ENCODE measurements at regions not wholly inside any gene's neighbourhood (a gene's known extent, or its start where the extent isn't known, plus 50 kb on each side); places are given as distances from the start of the nearest gene placed in this dataset.

- CTCF ChIA-PET = no interaction called here
Observed at GRCh38 chrX:68922013-68922412, 93.2 kb downstream of the EFNB1 start.

GRCh38 chrX:68920561-68920960 is 91.7 kb downstream of the EFNB1 start:
- POLR2A ChIA-PET = no interaction called here
- DNase-seq (ENCODE audit: low read depth, low spot score) = no peak
- TF ChIP-seq CTCF (IDR thresholded peaks at IDR 0.05; ENCODE audit: insufficient read depth, low read length, missing control alignments) = no peak
- CTCF ChIA-PET = no interaction called here
- H3K4me3 ChIP-seq (ENCODE audit: low read depth, low read length) = no peak overlapping the region

More at GRCh38 chrX:68922013-68922412, 93.2 kb downstream of the EFNB1 start:
- TF ChIP-seq CTCF (IDR thresholded peaks at IDR 0.05; ENCODE audit: insufficient read depth, low read length, missing control alignments) = no peak
- H3K4me3 ChIP-seq (ENCODE audit: low read depth, low read length) = no peak overlapping the region
- POLR2A ChIA-PET = no interaction called here
- no peak for DNase-seq (ENCODE audit: low read depth, low spot score)

GRCh38 chrX:68919707-68920106 is 90.9 kb downstream of the EFNB1 start:
- DNase-seq (ENCODE audit: low read depth, low spot score) = no peak

GRCh38 chrX:68918202-68918601 is 89.4 kb downstream of the EFNB1 start:
- CTCF ChIA-PET = no interaction called here
- no peak for TF ChIP-seq CTCF (IDR thresholded peaks at IDR 0.05; ENCODE audit: insufficient read depth, low read length, missing control alignments)
- H3K4me3 ChIP-seq (ENCODE audit: low read depth, low read length) = no peak overlapping the region
- DNase-seq (ENCODE audit: low read depth, low spot score) = no peak
- POLR2A ChIA-PET = no interaction called here

More at GRCh38 chrX:68919707-68920106, 90.9 kb downstream of the EFNB1 start:
- POLR2A ChIA-PET = no interaction called here
- CTCF ChIA-PET = no interaction called here
- no peak overlapping the region for H3K4me3 ChIP-seq (ENCODE audit: low read depth, low read length)
- no peak for TF ChIP-seq CTCF (IDR thresholded peaks at IDR 0.05; ENCODE audit: insufficient read depth, low read length, missing control alignments)

GRCh38 chrX:68917799-68918198 is 89.0 kb downstream of the EFNB1 start:
- DNase-seq (ENCODE audit: low read depth, low spot score) = no peak
- ChIA-PET CTCF (no interaction called here), POLR2A (no interaction called here)
- TF ChIP-seq CTCF (IDR thresholded peaks at IDR 0.05; ENCODE audit: insufficient read depth, low read length, missing control alignments) = no peak
- H3K4me3 ChIP-seq (ENCODE audit: low read depth, low read length) = no peak overlapping the region

- ChIA-PET POLR2A (no interaction called here), CTCF (no interaction called here)
- DNase-seq (ENCODE audit: low read depth, low spot score) = no peak
- TF ChIP-seq CTCF (IDR thresholded peaks at IDR 0.05; ENCODE audit: insufficient read depth, low read length, missing control alignments) = no peak
- H3K4me3 ChIP-seq (ENCODE audit: low read depth, low read length) = no peak overlapping the region
Observed at GRCh38 chrX:68916891-68917290, 88.1 kb downstream of the EFNB1 start.

All from AG04449 (cell line).